Vagina (tissue), 2 donors: ENCODE measurements at regions not wholly inside any gene's neighbourhood (a gene's known extent, or its start where the extent isn't known, plus 50 kb on each side); places are given as distances from the start of the nearest gene placed in this dataset.

ENCODE experiments used
- POLR2AphosphoS5 ChIP-seq, 2 donors: sonication (generic); formaldehyde crosslinking; IDR thresholded peaks; one replicate each; pipeline ENCODE4 v1.9.0; 2017; ENCODE audit warnings: antibody characterized with exemption in 2 of 2, mild to moderate bottlenecking in 2 of 2, low read depth in 1 of 2; ENCODE audit not compliant: insufficient read depth in 1 of 2
- TF ChIP-seq, protein P1 (sequence below), 3 experiments: fragments of 450-650 bp in 2 of 3; fragments of 200-600 bp in 1 of 3; sonication (generic) in 1 of 3; IDR thresholded peaks; one replicate each; pipeline ENCODE4 v1.5.1; 2017 to 2019; ENCODE audit warnings: antibody characterized with exemption in 3 of 3, mild to moderate bottlenecking in 2 of 3, moderate library complexity in 2 of 3

DNA sequence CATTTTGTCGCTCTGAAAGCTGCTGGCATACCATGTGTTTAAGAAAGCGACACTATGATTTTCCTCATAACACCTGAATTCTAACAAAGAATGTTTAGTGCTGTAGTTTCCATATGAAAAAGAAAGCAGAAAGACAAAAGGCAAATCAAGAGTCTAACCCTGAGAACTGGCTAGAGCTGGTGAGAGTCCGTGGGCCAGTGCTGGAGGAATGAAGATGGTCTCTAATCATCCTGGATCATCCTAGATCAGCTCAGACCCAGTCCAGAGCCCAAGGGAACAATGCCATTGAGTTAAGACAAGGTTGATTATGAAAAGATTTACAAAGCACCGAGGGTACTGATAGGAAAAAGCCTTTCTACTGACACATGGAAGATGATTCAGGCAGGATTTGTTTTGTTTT is 73.0 kb upstream of the MYLIP start:
- TF ChIP-seq, protein P1, sequence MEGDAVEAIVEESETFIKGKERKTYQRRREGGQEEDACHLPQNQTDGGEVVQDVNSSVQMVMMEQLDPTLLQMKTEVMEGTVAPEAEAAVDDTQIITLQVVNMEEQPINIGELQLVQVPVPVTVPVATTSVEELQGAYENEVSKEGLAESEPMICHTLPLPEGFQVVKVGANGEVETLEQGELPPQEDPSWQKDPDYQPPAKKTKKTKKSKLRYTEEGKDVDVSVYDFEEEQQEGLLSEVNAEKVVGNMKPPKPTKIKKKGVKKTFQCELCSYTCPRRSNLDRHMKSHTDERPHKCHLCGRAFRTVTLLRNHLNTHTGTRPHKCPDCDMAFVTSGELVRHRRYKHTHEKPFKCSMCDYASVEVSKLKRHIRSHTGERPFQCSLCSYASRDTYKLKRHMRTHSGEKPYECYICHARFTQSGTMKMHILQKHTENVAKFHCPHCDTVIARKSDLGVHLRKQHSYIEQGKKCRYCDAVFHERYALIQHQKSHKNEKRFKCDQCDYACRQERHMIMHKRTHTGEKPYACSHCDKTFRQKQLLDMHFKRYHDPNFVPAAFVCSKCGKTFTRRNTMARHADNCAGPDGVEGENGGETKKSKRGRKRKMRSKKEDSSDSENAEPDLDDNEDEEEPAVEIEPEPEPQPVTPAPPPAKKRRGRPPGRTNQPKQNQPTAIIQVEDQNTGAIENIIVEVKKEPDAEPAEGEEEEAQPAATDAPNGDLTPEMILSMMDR (IDR thresholded peaks at IDR 0.05), result no peak
- TF ChIP-seq POLR2AphosphoS5 (IDR thresholded peaks at IDR 0.05; ENCODE audit: insufficient read depth in 1 of 2, low read depth in 1 of 2), result no peak
